ENCODE measurements at regions not wholly inside any gene's neighbourhood (a gene's known extent, or its start where the extent isn't known, plus 50 kb on each side); places are given as distances from the start of the nearest gene placed in this dataset.

GRCh38 chr20:48469026-48469425 lies 358.8 kb downstream of the PREX1 start:
- H3K36me3 ChIP-seq, result no peaks in the 10 kb centered on the region
- H3K4me1 ChIP-seq, result no peaks in the 10 kb centered on the region
- H3K9me3 ChIP-seq, result no peaks in the 10 kb centered on the region
- no peak overlapping the region for H3K27ac ChIP-seq
- no peak for DNase-seq
- intact Hi-C loops (cut with DNase I; ENCODE audit: low total_unique reads), result no loop called here
- peaks cover 0 to 34% of the 10 kb centered on the region in 2 donors for H3K27me3 ChIP-seq
- no peak overlapping the region for H3K4me3 ChIP-seq
- TF ChIP-seq, protein P1, sequence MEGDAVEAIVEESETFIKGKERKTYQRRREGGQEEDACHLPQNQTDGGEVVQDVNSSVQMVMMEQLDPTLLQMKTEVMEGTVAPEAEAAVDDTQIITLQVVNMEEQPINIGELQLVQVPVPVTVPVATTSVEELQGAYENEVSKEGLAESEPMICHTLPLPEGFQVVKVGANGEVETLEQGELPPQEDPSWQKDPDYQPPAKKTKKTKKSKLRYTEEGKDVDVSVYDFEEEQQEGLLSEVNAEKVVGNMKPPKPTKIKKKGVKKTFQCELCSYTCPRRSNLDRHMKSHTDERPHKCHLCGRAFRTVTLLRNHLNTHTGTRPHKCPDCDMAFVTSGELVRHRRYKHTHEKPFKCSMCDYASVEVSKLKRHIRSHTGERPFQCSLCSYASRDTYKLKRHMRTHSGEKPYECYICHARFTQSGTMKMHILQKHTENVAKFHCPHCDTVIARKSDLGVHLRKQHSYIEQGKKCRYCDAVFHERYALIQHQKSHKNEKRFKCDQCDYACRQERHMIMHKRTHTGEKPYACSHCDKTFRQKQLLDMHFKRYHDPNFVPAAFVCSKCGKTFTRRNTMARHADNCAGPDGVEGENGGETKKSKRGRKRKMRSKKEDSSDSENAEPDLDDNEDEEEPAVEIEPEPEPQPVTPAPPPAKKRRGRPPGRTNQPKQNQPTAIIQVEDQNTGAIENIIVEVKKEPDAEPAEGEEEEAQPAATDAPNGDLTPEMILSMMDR (IDR thresholded peaks at IDR 0.05), result no peak

DNA sequence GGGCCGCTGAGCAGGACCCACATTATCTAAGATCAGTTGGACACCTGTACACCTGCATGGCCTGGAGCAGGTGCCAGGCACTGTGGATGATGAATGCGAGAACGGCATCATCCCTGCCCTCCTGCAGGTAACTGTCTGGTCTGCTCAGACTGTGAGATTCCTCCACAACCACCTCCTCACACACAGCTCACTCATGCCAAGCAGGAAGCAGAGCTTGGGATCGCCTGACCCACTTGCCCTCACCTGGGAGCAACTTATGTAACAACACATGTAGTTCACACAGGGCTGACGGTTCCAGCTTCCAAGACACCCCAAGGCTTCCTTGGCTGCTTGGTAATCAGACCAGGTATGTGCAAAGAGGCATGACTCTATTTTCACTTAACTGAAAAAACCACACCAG lies 359.2 kb downstream of the PREX1 start:
- TF ChIP-seq, protein P1 (IDR thresholded peaks at IDR 0.05), result no peak
- Histone ChIP-seq H3K27me3 (peaks cover 0 to 32% of the 10 kb centered on the region in 2 donors), H3K27ac (no peak overlapping the region), H3K4me1 (no peaks in the 10 kb centered on the region), H3K9me3 (no peaks in the 10 kb centered on the region), H3K4me3 (no peak overlapping the region), H3K36me3 (no peaks in the 10 kb centered on the region)
- intact Hi-C loops (cut with DNase I; ENCODE audit: low total_unique reads), result no loop called here
- no peak for DNase-seq

- intact Hi-C loops (cut with DNase I; ENCODE audit: low total_unique reads), result no loop called here
- DNase-seq, result no peak
- H3K27me3 ChIP-seq, result peaks cover 0 to 26% of the 10 kb centered on the region in 2 donors
- no peak overlapping the region for H3K27ac ChIP-seq
- no peaks in the 10 kb centered on the region for H3K36me3 ChIP-seq
- no peaks in the 10 kb centered on the region for H3K9me3 ChIP-seq
- TF ChIP-seq, protein P1 (IDR thresholded peaks at IDR 0.05), result no peak
- no peaks in the 10 kb centered on the region for H3K4me1 ChIP-seq
- no peak overlapping the region for H3K4me3 ChIP-seq
Measured at GRCh38 chr20:48467622-48468021, 360.2 kb downstream of the PREX1 start.

- DNase-seq, result no peak
- Histone ChIP-seq H3K36me3 (no peaks in the 10 kb centered on the region), H3K9me3 (no peaks in the 10 kb centered on the region), H3K4me1 (no peaks in the 10 kb centered on the region), H3K27me3 (peaks cover 0 to 17% of the 10 kb centered on the region in 2 donors), H3K27ac (no peak overlapping the region), H3K4me3 (no peak overlapping the region)
- intact Hi-C loops (cut with DNase I; ENCODE audit: low total_unique reads), result no loop called here
- TF ChIP-seq, protein P1 (IDR thresholded peaks at IDR 0.05), result no peak
Measured at GRCh38 chr20:48465271-48465670, 362.5 kb downstream of the PREX1 start.

DNA sequence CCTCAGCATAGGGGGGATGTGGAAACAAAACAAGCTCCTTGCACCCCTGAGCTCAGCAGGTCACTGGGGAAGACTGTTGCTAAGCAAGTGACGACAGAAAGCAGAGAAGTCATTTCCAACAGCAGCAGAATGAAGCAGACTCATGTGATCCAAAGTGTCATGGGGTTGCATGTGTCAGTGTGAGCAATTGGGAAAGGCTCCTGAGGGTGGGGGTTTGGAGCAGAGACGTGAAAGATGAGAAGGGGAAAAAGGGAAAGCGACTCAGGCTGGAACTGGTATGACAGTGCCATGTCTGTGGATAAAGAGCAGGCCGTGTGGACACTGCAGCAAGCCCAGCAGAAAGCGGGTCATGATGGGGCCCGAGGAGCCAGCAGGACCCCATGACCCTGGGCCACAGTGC lies 363.9 kb downstream of the PREX1 start:
- Histone ChIP-seq H3K36me3 (no peaks in the 10 kb centered on the region), H3K4me1 (no peaks in the 10 kb centered on the region), H3K4me3 (no peak overlapping the region), H3K9me3 (no peaks in the 10 kb centered on the region), H3K27ac (no peak overlapping the region), H3K27me3 (peaks cover 0 to 15% of the 10 kb centered on the region in 2 donors)
- peak in 1 of 2 donors; percentile 47 for DNase-seq
- TF ChIP-seq, protein P1 (IDR thresholded peaks at IDR 0.05), result no peak
- intact Hi-C loops (cut with DNase I; ENCODE audit: low total_unique reads), result no loop called here

GRCh38 chr20:48463096-48463720 lies 364.6 kb downstream of the PREX1 start:
- no peak for DNase-seq
- Histone ChIP-seq H3K4me1 (no peaks in the 10 kb centered on the region), H3K27ac (no peak overlapping the region), H3K27me3 (peaks cover 0 to 14% of the 10 kb centered on the region in 2 donors), H3K9me3 (no peaks in the 10 kb centered on the region), H3K36me3 (no peaks in the 10 kb centered on the region), H3K4me3 (no peak overlapping the region)
- intact Hi-C loops (cut with DNase I; ENCODE audit: low total_unique reads), result no loop called here
- TF ChIP-seq, protein P1 (IDR thresholded peaks at IDR 0.05), result no peak
